ENCODE measurements at regions not wholly inside any gene's neighbourhood (a gene's known extent, or its start where the extent isn't known, plus 50 kb on each side); places are given as distances from the start of the nearest gene placed in this dataset.

DNA sequence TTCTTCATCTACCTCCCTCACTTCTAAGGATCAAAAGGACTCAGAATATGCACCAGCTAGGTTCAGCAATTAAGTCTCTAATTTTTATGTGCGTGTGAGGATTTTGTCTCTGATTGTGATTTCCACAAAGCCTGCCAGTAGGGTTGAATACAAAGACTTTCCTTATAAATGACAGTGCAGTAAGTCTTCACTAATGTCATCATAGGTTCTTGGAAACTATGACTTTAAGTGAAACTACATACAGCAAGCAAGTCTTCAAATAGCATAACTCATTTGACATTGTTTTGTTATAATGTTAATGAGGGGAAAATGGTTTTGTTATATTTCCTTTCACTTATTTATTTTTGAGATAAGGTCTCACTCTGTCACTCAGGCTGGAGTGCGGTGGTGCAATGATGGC lies 526.3 kb upstream of the DCC start (continued):
- no peak for TF ChIP-seq FOXJ2 (tag; IDR thresholded peaks at IDR 0.05)
- TF ChIP-seq C11orf30 (IDR thresholded peaks at IDR 0.05; ENCODE audit: low read depth): no peak
- no peak for TF ChIP-seq ZNF41 (CRISPR knock-in tag; conservative IDR thresholded peaks at IDR 0.05)
- no peak for TF ChIP-seq ZNF175 (CRISPR knock-in tag; IDR thresholded peaks at IDR 0.05; ENCODE audit: low read depth)
- TF ChIP-seq MEF2A (IDR thresholded peaks at IDR 0.05; ENCODE audit: control insufficient read depth, low read depth, low read length): no peak

- H3K9ac ChIP-seq (ENCODE audit: insufficient read depth in 1 of 2, low read depth in 2 of 2, low read length in 2 of 2): no peak overlapping the region
- in situ Hi-C loops (cut with MboI) (no loop called here), intact Hi-C loops (cut with micrococcal nuclease) (no loop called here)
- no peaks in the 10 kb centered on the region for H3K79me2 ChIP-seq (ENCODE audit: control insufficient read depth, insufficient read depth, low read length)
- FAIRE-seq: no peak
- no peaks in the 10 kb centered on the region for H3K9me3 ChIP-seq (replicated peaks; ENCODE audit: control insufficient read depth, insufficient read depth, low read depth, low read length)
- no peak overlapping the region for H3K27ac ChIP-seq (ENCODE audit: extremely low read depth, low read depth, low read length)
- DNase-seq (ENCODE audit: extremely low read depth in 1 of 4, low spot score in 3 of 4): no peak
- CTCF ChIA-PET (ENCODE audit: low intra/inter-chr PET ratio): no interaction called here
- no peak overlapping the region for H3K4me2 ChIP-seq (ENCODE audit: insufficient read depth, low read length)
- BruUV-seq (replicated peaks): no TSS peak
- no peaks in the 10 kb centered on the region for H4K20me1 ChIP-seq (replicated peaks; ENCODE audit: control insufficient read depth, insufficient read depth, low read length)
- no peak for ATAC-seq
- POLR2A ChIA-PET: no interaction called here
- H2AFZ ChIP-seq (ENCODE audit: low read depth, low read length): no peak overlapping the region
- no peaks in the 10 kb centered on the region for H3K27me3 ChIP-seq (ENCODE audit: control insufficient read depth in 2 of 2, insufficient read depth in 2 of 2, low read length in 2 of 2)
- H3K36me3 ChIP-seq (ENCODE audit: control insufficient read depth, insufficient read depth, low read length): no peaks in the 10 kb centered on the region
- no peak for TF ChIP-seq HDAC3 (IDR thresholded peaks at IDR 0.05; ENCODE audit: borderline replicate concordance, partially characterized antibody)
- TF ChIP-seq MXI1 (IDR thresholded peaks at IDR 0.05; ENCODE audit: low read depth, low read length): no peak
- TF ChIP-seq ZNF274 (IDR thresholded peaks at IDR 0.05; ENCODE audit: borderline replicate concordance, low read depth, low read length): no peak
- H3K9me1 ChIP-seq (ENCODE audit: control insufficient read depth, insufficient read depth, low read length): no peaks in the 10 kb centered on the region
- 0% methylated on average over 1 of the region's 1 CpG for WGBS (ENCODE audit: insufficient coverage, low coverage, missing lambda C conversion rate)
- H3K4me3 ChIP-seq: no peak overlapping the region
- H3K4me1 ChIP-seq (replicated peaks in 1 of 2; ENCODE audit: control insufficient read depth in 2 of 2, insufficient read depth in 2 of 2, low read length in 2 of 2): no peaks in the 10 kb centered on the region
Observed at GRCh38 chr18:51821610-51822009, 518.4 kb upstream of the DCC start.

Measured in K562 (cell line).